Stimulated activated CD8-positive, alpha-beta memory T cell treated with anti-CD3 and anti-CD28 coated beads, Interleukin-7, amount 100 ng/mL, for 48 hours (primary cell): ENCODE measurements at regions not wholly inside any gene's neighbourhood (a gene's known extent, or its start where the extent isn't known, plus 50 kb on each side); places are given as distances from the start of the nearest gene placed in this dataset.

Experiments used
- DNase-seq, 2 donors: peaks; one replicate each; pipeline ENCODE4 v3.0.0-alpha.2; 2020; ENCODE audit warnings: low read depth in 1 of 2; ENCODE audit errors: extremely low read depth in 1 of 2

DNA sequence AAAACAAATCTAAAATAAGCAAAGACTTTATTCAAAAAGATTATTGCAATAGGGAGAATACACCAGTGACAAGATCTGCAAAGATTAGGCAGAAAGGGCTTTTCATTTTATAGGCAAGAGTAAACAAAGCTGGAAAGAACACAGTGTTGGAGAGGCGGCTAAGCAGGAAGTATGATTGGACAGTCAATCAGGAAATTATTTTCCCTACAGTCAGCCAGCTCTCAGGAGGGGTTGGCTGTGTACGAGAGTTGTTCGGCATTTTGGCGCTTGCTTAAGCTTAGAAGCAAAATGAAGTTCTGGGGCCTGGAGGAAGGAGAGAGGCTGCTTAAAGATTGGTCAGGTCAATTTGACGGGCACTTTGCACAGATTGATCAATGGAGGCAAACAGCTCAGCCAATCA lies 1030.5 kb downstream of the TLE4 start:
- no peak for DNase-seq

DNA sequence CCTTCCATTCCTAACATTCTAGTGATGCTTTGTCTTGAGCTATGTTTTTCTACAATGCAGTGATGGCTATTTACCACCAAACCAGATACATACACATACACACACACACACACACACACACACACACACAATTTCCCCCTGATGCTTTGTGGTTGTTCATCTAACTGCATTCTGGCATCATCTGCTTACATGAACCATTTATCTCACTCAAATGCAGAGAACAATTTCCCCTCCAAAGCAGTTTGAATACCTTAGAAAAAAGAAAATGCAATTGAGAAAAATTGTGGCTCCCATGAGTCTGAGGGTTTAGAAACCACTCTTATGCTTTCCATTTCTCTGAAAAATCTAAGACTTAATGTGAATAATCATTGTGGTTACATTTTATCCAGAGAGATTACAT lies 1024.8 kb downstream of the TLE4 start:
- DNase-seq, result no peak

DNA sequence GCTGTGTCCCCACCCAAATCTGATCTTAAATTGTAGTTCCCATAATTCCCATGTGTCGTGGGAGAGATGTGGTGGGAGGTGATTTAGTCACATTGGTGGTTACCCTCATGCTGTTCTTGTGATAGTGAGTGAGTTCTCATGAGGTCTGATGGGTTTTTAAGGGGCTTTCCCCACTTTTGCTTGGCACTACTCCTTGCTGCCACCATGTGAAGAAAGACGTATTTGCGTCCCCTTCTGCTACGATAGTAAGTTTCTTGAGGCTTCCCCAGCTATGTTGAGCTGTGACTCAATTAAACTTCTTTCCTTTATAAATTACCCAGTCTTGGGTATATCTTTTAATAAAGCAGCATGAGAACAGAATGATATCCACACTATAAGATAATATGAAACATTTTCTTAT lies 1023.4 kb downstream of the TLE4 start:
- no peak for DNase-seq

DNA sequence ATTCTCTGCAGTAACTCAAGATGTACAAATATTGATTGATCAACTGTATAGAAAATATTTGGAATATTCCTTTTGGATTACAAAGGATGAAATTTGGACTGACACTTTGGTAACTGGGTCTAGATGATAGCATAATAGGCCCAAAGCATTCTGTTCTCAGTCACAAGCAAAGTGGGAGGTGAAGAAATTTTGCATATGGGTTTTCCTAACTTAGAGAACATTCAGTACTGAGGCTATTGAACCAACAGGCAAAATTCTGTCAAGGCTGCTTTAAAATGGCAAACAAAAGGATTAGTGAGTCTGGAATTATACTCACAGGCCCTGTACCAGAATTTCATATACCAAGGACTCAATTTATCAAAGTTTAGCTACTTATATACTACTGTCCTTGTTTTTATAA lies 1020.6 kb downstream of the TLE4 start:
- DNase-seq, result no peak

DNA sequence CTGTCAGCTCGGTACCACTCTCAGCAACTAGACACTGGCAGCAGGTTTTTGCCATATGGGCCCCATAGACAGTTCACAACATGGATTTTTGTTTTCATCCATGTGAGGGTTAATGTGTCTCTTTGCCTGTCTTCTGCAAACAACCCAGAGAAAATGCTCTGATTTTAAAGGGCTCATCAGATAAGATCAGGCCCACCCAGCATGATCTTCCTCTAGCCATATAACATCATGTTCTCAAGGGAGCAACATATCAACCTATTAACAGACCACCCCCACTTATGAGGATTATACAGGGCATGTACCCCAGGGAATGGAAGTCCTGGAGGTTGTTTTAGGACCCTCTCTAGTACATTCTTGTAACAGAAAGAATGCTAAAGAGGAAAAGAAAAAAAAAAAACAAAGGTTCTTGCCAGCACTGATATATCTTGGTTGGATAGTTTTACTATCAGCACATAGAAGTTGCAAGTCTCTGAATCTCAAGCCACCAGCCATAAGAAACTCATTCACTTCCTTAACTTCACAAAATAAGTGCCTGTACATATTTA lies 1015.1 kb downstream of the TLE4 start:
- no peak for DNase-seq

DNA sequence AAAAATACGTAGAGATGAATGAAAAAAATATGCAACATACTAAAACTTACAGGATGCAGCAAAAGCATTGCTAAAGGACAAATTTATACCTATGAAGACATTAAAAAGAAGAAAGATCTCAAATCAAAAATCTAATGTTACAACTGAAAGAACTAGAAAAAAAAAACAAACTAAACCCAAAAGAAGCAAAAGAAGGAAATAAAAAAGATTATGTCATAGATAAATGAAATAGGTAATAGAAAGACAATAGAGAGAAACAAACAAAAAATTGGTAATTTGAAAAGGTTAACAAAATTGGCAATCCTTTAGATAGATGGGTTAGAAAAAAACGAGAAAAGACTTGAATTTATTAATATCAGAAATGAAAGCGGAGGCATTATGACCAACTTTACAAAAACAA lies 1000.2 kb downstream of the TLE4 start:
- DNase-seq, result no peak

DNA sequence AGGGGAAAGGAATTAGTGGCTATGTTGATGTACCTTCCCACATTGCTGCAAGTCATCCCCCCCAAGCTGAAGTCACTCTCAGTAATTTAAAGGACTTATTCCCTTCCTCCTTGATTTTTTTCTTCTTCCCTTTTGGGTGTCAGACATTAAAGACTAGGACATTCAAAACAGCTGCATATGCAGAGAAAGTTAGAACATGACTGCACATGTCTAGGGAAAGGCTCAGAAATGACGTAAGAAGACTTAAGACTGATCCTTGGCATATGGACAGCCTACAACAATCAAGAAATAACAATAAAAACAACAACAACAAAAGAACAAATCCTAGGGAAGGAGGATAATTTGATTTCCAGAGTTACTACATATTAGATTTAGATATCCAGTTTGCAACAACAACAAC lies 997.5 kb downstream of the TLE4 start:
- no peak for DNase-seq

DNA sequence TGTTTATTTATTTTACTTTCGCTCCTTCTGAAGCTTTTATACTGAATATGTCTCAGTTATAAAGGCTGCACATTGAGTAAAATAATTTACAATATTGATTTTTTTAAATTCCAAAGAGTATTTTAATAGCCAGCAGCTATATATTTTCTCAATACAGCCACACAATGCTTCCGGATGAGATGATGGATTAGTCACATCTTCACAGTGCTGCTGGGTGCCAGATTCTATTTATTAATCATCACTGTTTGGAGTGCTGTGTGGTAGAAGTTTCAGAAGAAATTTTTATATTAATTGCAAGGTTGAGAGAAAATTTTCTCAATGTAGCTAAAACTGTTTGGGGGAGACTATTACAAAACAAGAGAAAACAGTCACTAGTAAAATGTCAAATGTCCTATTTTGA lies 989.8 kb downstream of the TLE4 start:
- no peak for DNase-seq

DNA sequence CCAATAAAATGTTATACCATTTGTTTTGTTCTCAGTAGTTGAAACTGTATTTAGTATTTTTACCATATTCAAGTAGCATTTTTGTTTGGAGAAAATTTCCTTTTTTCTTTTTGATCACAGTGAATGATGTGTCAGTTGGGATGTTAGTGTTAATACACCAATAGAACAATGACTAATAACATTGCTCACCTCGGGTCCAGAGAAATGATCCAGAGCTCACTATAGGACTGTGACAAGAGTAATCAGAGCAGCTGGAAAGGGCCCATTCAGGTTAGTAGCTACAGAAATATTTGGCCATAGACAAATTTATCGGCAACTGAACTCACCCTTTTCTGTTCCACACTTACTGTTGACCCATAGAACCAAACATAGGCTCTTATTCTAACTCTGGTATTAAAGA lies 989.2 kb downstream of the TLE4 start:
- no peak for DNase-seq

DNA sequence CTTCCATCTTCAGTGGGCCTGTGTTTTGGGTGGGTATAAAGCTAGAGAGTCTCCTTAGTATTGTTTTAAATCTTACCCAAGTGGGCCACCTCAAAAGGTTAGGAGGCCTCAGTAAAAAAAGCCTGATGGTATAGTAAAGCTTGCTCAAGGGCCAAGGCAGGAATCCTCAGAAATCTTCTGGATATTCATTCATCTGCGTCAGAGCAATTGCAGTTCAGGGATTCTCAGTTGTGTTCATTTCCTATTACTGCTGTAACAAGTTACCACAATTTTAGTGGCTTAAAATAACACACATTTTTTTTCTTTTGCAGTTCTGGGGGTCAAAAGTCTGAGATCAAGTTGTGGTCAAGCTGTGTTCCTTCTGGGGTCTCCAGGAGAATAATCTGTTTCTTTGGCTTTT lies 985.5 kb downstream of the TLE4 start:
- DNase-seq, result no peak

DNA sequence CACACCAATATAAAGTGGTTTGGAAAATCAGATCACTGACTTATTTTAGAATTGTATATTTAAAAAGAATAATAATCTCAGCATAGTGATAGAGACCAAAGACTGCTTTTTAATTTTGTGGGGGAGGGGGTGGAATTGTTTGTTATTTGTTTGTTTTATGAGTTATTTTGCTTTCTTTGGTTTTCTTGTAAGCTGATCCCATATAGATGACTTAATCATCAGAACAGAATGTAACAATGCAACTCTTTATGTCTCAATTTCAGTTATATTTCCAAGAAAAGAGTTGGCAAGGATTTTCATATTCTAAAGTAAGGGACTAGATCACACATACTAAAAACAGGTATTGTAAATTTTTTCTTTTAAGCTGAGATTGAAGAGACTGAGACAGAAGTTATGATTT lies 984.9 kb downstream of the TLE4 start:
- DNase-seq, result no peak

DNA sequence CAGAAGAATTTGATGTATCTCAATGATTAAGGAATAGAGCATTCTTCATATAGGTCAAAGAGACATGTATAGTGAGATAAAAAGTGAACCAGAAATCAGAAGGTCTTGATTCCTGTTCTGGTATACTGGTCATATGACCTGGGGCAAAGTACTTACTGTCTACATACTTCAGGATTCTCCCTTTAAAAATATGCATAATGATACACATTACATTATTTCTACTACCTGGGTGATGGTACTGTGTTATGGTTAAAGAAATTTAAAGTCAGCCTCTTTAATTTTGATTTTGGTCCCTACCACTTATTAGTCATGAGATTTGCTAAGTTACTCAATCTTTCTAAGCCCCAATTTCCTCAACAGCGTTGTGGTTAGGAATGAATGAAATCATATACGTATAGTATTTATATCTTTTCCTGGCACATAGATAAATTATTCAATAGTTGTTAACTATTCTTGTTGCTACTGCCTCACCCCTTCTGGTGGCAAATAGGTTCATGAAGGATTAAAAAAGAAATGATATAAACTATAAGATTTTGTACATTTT lies 984.1 kb downstream of the TLE4 start:
- no peak for DNase-seq

DNA sequence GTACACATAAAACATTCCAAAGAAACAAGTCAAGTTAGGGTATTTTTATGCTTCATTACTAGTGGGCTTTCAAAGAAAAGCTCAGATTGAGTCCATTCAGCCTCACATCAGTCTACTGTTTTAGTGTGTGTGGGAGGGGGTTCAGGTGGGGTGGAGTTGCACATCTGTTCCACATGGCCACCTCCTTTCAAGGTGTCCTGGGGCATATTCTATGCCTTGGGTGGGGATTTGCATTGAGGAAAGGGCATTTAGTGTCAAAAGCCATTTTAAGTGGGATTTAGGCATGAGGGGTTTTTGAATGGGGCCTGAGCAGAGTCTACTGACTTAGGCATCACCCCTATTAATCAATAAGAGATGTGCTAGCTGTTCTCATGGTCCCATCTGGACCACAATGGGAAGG lies 983.1 kb downstream of the TLE4 start:
- no peak for DNase-seq

DNA sequence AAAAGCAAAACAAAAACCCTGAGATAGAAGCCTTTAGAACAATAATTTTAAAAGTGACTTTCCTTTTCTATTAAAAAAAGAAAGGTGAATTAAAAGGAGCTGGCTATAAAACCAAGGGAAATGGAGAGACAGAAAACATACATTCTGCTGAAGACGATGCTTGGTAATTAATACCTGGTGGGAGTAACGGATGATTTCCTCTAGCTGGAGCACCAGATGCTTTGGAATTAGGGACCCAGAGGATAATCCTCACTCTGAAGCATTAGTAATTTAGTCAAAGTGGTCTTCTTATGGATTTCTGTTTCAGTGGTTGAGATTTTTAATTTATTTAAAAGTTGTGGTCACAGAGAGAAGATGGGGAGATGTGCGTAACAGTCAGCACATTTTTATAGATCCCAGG lies 982.5 kb downstream of the TLE4 start:
- DNase-seq, result no peak

DNA sequence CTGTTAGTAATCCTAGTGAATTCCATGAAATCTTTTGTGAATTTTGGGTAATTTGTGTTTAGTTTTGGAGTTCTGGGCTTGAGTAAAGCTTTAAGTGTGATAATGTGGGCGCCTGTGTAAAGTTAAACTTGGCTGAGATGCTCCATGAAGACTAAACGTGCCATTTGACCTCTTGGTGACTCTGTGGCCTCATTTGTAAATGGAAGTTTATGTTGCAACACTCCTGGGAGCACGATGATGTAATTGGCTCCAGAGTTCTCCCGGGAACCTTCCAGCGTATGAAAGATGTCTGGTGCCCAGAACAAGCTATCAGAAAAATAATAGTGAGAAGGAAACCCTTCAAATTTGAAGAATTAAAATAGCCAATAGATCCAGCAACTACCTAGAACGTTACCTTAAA lies 981.2 kb downstream of the TLE4 start:
- DNase-seq, result no peak

DNA sequence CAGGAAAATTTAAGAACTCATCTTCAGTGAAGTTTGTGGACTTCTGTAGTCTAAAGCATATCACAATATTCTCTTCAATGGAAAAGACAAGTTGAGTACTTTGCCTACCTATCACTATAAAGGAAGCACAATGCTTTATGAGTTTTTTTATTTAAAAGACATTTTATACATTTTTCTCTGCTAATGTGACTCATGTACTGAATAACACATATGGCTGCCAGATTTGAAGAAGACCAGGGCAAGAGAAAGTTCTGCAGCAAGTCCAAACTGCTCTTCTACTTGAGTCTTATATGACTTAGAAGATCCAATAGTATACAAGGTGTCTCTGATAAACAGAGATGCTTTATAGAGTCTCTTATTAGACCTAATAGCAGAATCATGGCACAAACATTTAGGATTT lies 978.4 kb downstream of the TLE4 start:
- no peak for DNase-seq

DNA sequence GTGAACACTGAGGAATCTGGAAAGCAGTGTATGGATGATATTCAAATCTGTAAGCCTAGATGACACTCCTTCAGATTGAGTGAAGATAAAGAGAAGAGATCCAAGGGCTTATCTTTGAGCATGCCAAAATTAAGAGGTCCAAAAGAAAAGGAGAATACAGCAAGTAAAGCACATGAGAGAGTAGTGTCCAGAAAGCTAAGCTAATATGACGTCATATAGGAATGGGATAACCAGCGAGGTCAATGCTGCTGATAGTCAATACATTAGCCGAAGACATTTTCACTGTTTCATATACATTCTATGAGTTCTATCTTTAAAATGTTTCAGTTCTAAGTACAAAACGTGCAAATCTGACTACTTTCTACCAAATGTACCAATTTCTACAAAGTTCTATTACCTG lies 975.8 kb downstream of the TLE4 start:
- DNase-seq, result no peak

DNA sequence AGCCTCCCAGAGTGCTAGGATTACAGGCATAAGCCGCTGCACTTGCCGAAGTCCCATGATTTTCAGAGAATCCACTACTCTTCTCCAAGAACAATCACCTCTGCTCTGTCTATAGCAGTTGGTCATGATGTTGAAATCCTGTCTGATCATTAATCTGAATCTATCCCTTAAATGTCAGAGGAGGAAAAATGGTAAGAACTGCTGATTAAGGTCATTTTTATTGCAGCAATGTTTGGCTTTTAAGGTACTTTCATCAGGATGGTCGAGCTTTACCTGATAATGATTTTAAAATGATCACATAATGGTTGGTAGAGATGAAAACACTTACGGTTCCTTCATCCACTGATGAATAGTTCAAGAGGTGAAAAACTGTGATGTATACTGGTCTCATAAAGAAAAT lies 968.6 kb downstream of the TLE4 start:
- DNase-seq, result no peak

DNA sequence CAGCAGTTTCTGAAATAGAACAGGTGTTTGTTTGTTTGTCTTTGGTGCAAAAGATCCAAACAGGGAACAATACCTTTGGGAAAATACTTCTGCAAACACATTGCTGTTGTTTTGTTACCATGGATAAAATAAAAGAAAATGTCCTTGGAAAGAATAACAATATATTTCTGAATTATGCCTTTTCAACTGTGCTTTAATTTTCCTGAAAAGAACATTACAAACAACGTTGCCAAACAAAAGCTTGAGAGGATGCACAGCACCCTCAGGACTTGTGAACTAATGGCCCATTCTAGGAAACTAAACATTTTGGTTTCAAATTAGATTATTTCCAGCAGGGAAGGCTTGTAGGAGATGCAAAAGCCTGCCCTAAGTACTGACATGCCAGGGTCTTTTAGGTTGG lies 967.2 kb downstream of the TLE4 start:
- DNase-seq, result no peak

DNA sequence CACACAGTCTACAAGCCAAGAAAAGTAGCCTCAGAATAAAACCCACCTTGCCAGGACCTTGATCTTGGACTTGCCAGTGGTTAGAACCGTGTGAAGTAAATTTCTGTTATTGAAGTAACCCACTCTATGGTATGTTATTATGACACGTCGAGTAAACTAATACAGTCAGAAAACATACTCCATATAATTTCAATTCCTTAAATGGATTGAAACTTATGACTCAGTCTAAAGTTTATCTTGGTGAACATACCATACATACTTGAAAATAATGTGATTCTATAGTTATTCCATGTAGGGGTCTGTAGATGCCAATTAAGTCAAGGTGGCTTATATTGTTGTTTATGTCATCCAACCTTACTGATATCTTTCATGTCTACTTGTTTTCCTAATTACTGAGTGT lies 950.7 kb downstream of the TLE4 start:
- no peak for DNase-seq

DNA sequence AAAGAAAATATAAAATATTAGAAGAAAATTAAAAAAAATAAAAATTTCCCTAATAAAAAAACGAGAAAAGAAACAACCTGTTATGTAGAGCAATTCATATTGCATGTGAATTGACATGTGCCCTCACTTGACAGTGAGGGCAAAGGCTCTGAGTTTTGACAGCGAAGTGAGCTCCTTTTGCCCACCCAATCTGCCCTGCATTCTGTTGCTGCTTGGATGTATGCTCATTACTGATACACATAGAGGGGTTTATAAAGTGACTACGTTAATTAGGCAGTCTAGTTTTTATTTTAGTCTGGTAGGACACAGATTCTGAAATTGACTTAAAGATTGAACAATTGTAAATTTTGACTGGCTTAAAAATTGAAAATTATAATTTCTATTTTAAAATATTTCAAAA lies 949.4 kb downstream of the TLE4 start:
- no peak for DNase-seq

DNA sequence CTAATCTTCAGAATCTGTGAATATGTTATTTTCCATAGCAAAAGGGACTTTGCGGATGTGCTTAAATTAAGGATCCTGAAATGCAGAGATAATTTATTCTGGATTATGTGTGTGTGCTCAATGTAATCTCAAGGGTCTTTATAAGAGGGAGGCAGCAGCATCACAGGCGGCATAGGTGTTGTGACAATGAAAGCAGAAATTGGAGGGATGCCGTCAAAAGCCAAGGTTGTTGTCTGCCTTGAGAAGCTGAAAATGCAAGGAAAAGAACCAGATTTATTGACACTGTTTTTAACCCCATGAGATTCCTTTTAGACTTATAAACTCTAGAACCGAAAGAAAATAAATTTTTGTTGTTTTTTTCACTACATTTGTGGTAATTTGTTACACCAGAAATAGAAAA lies 948.5 kb downstream of the TLE4 start:
- no peak for DNase-seq

DNA sequence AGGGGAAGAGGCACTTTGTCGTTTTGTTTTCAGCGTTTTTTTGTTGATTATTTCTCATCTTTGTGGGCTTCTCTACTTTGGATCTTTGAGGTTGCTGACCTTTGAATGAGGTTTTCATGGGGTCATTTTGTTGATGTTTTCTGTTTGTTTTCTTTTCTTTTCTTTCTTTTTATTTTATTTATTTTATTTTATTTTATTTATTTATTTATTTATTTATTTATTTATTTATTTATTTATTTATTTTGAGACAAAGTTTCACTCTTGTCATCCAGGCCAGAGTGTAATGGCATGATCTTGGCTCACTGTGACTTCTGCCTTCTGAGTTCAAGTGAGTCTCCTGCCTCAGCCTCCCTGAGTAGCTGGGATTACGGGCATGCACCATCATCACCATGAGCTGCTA lies 946.7 kb downstream of the TLE4 start:
- no peak for DNase-seq

DNA sequence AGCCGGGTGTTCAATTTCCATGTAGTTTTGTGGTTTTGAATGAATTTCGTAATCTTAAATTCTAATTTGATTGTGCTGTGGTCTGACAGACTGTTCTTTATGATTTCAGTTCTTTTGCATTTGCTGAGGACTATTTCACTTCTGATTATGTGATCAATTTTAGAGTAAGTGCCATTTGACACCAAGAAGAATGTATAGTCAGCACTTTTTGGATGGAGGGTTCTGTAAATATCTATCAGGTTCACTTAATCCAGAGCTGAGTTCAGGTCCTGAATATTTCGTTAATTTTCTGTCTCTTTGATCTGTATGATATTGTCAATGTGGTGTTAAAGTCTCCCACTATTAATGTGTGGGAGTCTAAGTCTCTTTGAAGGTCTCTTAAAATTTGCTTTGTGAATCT lies 944.9 kb downstream of the TLE4 start:
- DNase-seq, result no peak
